Adrenal gland (tissue), 5 donors: ENCODE measurements at regions not wholly inside any gene's neighbourhood (a gene's known extent, or its start where the extent isn't known, plus 50 kb on each side); places are given as distances from the start of the nearest gene placed in this dataset.
"Not testable (repeated sequence)": the region's sequence is repeated elsewhere in the genome, so short reads cannot be mapped to it uniquely, and the experiment has no call there.

Experiments
- POLR2A ChIP-seq, 2 donors: fragments of 450-650 bp; IDR thresholded peaks; one replicate each; pipeline ENCODE4 v1.6.1; 2017; ENCODE audit warnings: antibody characterized with exemption in 2 of 2, mild to moderate bottlenecking in 2 of 2, moderate library complexity in 1 of 2
- TF ChIP-seq, protein P1 (sequence below), 6 experiments: fragments of 450-650 bp in 4 of 6; fragments of 200-600 bp in 2 of 6; sonication (generic) in 1 of 6; IDR thresholded peaks; 1 replicate in 5 of 6; 2 replicates in 1 of 6; pipeline versions ENCODE4 v1.5.1 to v1.8.0; 2016 to 2021; ENCODE audit warnings: antibody characterized with exemption in 6 of 6, mild to moderate bottlenecking in 2 of 6, moderate library complexity in 1 of 6
- donor health status: DM: no; HTN: no; CAD: no.

DNA sequence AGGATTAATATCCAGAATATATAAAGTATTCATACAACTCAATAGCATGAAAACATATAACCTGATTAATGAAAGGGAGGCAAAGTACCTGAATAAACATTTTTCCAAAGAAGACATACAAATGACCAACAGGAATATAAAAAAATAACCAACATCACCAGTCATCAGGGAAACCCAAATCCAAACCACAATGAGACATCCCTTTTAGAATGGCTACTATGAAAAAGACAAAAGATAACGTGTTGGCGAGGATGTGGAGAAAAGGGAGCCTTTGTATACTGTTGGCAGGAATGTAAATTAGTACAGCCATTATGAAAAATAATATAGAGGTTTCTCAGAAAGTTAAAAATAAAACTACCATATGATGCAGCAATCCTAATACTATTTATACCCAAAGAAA is 2999.5 kb upstream of the TEKT4 start:
- TF ChIP-seq POLR2A (IDR thresholded peaks at IDR 0.05) = not testable (repeated sequence)
- TF ChIP-seq, protein P1, sequence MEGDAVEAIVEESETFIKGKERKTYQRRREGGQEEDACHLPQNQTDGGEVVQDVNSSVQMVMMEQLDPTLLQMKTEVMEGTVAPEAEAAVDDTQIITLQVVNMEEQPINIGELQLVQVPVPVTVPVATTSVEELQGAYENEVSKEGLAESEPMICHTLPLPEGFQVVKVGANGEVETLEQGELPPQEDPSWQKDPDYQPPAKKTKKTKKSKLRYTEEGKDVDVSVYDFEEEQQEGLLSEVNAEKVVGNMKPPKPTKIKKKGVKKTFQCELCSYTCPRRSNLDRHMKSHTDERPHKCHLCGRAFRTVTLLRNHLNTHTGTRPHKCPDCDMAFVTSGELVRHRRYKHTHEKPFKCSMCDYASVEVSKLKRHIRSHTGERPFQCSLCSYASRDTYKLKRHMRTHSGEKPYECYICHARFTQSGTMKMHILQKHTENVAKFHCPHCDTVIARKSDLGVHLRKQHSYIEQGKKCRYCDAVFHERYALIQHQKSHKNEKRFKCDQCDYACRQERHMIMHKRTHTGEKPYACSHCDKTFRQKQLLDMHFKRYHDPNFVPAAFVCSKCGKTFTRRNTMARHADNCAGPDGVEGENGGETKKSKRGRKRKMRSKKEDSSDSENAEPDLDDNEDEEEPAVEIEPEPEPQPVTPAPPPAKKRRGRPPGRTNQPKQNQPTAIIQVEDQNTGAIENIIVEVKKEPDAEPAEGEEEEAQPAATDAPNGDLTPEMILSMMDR (IDR thresholded peaks at IDR 0.05) = not testable (repeated sequence)
